Gastrocnemius medialis (tissue), 4 donors: ENCODE measurements at regions not wholly inside any gene's neighbourhood (a gene's known extent, or its start where the extent isn't known, plus 50 kb on each side); places are given as distances from the start of the nearest gene placed in this dataset.
A peak's percentile ranks its signal among the peaks of the same experiment; 100 is the strongest.

Experiments
- ATAC-seq, 2 donors: fragments of 150-250 bp; one replicate each; pipeline ENCODE4 v1.9.1; 2016
- DNase-seq, 2 donors: peaks; one replicate each; pipeline ENCODE4 v3.0.0-alpha.2; 2019
- H3K27ac ChIP-seq, 4 donors: fragments of 200-600 bp; sonication (generic); 1 replicate in 1 of 4; 2 replicates in 3 of 4; pipeline ENCODE4 v1.5.1; 2016 to 2018; ENCODE audit warnings: mild to moderate bottlenecking in 2 of 4, moderate library complexity in 1 of 4
- H3K27me3 ChIP-seq, 3 donors: fragments of 200-600 bp; sonication (generic) in 2 of 3; 1 replicate in 1 of 3; 2 replicates in 2 of 3; pipeline versions ENCODE4 v1.5.1 to v1.6.0; 2016 to 2019; ENCODE audit warnings: mild to moderate bottlenecking in 1 of 3, moderate library complexity in 1 of 3
- H3K36me3 ChIP-seq, 2 donors: fragments of 200-600 bp; sonication (generic) in 1 of 2; one replicate each; pipeline ENCODE4 v1.5.1; 2017 to 2018
- H3K4me1 ChIP-seq, 2 donors: fragments of 200-600 bp; sonication (generic) in 1 of 2; one replicate each; pipeline ENCODE4 v1.5.1; 2016 to 2017; ENCODE audit warnings: mild to moderate bottlenecking in 2 of 2
- H3K4me3 ChIP-seq, 4 donors: fragments of 200-600 bp; sonication (generic) in 3 of 4; 1 replicate in 1 of 4; 2 replicates in 3 of 4; pipeline ENCODE4 v1.5.1; 2016 to 2019; ENCODE audit warnings: mild to moderate bottlenecking in 2 of 4
- H3K9me3 ChIP-seq, 3 donors: fragments of 200-600 bp; sonication (generic) in 2 of 3; 1 replicate in 1 of 3; 2 replicates in 2 of 3; pipeline ENCODE4 v1.5.1; 2016 to 2019
- POLR2A ChIP-seq, 2 donors: fragments of 450-650 bp; IDR thresholded peaks; one replicate each; pipeline ENCODE4 v1.6.1; 2017; ENCODE audit warnings: antibody characterized with exemption in 2 of 2, mild to moderate bottlenecking in 2 of 2, moderate library complexity in 2 of 2
- in situ Hi-C, 4 donors: fragments of 200-750 bp; cut with MboI; loops; one replicate each; pipeline versions ENCODE4 v1.15.0 to v1.8.0; 2017; ENCODE audit warnings: low sequenced_read_pairs in 4 of 4
- intact Hi-C: fragments of 100-400 bp; cut with DNase I; formaldehyde crosslinking; loops from one replicate; pipeline ENCODE4 v1.15.1; 2023; ENCODE audit warnings: low total_unique reads
- TF ChIP-seq, protein P1 (sequence below), 5 experiments: fragments of 450-650 bp in 3 of 5; fragments of 200-600 bp in 2 of 5; sonication (generic) in 2 of 5; IDR thresholded peaks in 4 of 5; conservative IDR thresholded peaks in 1 of 5; 1 replicate in 4 of 5; 2 replicates in 1 of 5; pipeline ENCODE4 v1.5.1; 2016 to 2019; ENCODE audit warnings: antibody characterized with exemption in 5 of 5, mild to moderate bottlenecking in 3 of 5, moderate library complexity in 3 of 5

DNA sequence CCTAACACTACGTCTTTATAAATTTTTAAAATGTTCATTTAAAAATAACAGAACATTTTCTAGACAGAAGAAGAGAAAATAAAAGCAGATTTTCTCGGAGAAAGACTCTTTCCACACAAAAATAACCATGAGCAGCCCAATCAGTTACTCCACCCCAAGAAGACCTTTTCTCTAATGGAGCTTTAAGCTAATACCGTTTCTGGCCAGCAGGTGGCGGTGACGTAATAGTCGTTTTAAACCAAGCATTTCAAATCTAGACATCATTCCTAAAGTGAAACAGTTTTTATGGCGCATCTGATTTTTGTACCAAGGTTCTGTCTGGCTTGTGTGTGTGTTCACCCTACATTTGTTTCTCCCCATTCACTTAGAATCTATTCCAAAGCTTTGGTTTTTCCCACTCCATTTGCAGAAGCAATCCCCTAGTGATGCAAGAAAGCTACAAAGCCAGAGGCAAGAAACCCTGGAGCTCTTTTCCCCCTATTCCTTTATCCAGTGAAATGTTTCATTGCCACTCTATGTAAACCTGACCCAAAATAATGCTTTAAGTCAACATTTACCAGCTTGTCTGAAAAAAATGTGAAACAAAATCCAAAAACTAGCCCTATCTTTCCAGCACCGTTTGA, 336.7 kb upstream of the IGF1R start:
- Histone ChIP-seq H3K9me3 (no peaks in the 10 kb centered on the region), H3K27ac (no peak overlapping the region)

DNA sequence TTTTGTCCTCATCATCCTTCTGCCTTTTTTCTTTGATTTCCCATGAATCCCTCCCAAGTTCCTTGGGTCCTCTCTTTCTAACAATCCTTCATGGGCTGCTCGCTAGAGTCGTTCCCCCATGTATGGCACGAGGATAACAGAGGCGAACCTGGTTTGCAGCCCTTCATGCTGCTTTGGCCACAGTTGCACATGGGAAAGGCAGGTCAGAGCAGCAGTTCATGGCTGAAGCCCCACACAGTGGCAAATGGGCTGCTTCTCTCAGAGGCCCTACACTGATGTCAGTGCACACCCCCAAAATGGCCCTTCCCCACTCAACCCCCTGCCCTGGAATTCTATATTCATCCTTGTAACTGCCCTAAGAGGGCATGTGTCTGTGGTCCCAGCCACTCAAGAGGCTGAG, 335.4 kb upstream of the IGF1R start:
- no peak for ATAC-seq
- intact Hi-C loops (no loop called here), in situ Hi-C loops (loop anchor here in 1 of 4 donors (10.0 kb wide), 1 partner anchor 112 kb away; no protein-coding TSS in a partner anchor)

More for the DNA sequence above, 336.7 kb upstream of the IGF1R start:
- TF ChIP-seq, protein P1, sequence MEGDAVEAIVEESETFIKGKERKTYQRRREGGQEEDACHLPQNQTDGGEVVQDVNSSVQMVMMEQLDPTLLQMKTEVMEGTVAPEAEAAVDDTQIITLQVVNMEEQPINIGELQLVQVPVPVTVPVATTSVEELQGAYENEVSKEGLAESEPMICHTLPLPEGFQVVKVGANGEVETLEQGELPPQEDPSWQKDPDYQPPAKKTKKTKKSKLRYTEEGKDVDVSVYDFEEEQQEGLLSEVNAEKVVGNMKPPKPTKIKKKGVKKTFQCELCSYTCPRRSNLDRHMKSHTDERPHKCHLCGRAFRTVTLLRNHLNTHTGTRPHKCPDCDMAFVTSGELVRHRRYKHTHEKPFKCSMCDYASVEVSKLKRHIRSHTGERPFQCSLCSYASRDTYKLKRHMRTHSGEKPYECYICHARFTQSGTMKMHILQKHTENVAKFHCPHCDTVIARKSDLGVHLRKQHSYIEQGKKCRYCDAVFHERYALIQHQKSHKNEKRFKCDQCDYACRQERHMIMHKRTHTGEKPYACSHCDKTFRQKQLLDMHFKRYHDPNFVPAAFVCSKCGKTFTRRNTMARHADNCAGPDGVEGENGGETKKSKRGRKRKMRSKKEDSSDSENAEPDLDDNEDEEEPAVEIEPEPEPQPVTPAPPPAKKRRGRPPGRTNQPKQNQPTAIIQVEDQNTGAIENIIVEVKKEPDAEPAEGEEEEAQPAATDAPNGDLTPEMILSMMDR (IDR thresholded peaks at IDR 0.05 in 4 of 5, conservative IDR thresholded peaks at IDR 0.05 in 1 of 5) = peak; percentile 32 to 75 (median 65)
- no peak for TF ChIP-seq POLR2A (IDR thresholded peaks at IDR 0.05)
- no peak overlapping the region for H3K4me3 ChIP-seq
- intact Hi-C loops = loop anchor here (1.0 to 2.0 kb wide), 2 partner anchors 110 to 117 kb away; no protein-coding TSS in a partner anchor
- ATAC-seq = no peak
- peak; percentile 23 to 55 for DNase-seq
- in situ Hi-C loops = loop anchor here in 1 of 4 donors (10.0 kb wide), 1 partner anchor 113 kb away; no protein-coding TSS in a partner anchor
- H3K4me1 ChIP-seq = no peaks in the 10 kb centered on the region
- no peaks in the 10 kb centered on the region for H3K27me3 ChIP-seq
- no peaks in the 10 kb centered on the region for H3K36me3 ChIP-seq

DNA sequence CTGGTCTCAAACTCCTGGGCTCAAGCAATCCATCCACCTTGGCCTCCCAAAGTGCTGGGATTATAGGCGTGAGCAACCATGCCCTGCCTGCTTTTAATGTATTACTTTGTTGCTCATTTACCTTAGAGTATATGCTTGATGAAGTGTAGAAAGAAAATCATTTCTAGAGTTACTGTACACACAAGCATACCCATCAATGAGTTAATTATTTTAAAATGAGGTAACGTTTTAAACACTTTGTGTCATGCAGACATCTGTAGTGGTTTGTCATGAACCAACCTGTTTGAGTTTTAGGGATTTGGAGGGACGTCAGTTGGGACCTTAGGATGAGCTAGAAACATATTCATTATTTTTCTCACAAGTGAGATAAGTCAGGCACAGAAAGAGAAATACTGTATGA, 332.4 kb upstream of the IGF1R start:
- H3K27me3 ChIP-seq = no peaks in the 10 kb centered on the region
- no peak for TF ChIP-seq POLR2A (IDR thresholded peaks at IDR 0.05)
- TF ChIP-seq, protein P1 (IDR thresholded peaks at IDR 0.05 in 4 of 5, conservative IDR thresholded peaks at IDR 0.05 in 1 of 5) = no peak
- H3K4me1 ChIP-seq = no peaks in the 10 kb centered on the region
- H3K27ac ChIP-seq = no peak overlapping the region
- no peak for ATAC-seq
- no peak for DNase-seq
- in situ Hi-C loops = loop anchor here in 2 of 4 donors (5.0 to 10.0 kb wide), 2 partner anchors 101 to 109 kb away; no protein-coding TSS in a partner anchor
- no peaks in the 10 kb centered on the region for H3K36me3 ChIP-seq
- no peak overlapping the region for H3K4me3 ChIP-seq
- H3K9me3 ChIP-seq = no peaks in the 10 kb centered on the region
- intact Hi-C loops = no loop called here

More for the DNA sequence above, 335.4 kb upstream of the IGF1R start:
- Histone ChIP-seq H3K9me3 (no peaks in the 10 kb centered on the region), H3K27me3 (no peaks in the 10 kb centered on the region), H3K4me1 (no peaks in the 10 kb centered on the region), H3K27ac (no peak overlapping the region), H3K4me3 (no peak overlapping the region), H3K36me3 (no peaks in the 10 kb centered on the region)
- TF ChIP-seq POLR2A (IDR thresholded peaks at IDR 0.05) = no peak
- TF ChIP-seq, protein P1 (IDR thresholded peaks at IDR 0.05 in 4 of 5, conservative IDR thresholded peaks at IDR 0.05 in 1 of 5) = no peak
- DNase-seq = no peak

DNA sequence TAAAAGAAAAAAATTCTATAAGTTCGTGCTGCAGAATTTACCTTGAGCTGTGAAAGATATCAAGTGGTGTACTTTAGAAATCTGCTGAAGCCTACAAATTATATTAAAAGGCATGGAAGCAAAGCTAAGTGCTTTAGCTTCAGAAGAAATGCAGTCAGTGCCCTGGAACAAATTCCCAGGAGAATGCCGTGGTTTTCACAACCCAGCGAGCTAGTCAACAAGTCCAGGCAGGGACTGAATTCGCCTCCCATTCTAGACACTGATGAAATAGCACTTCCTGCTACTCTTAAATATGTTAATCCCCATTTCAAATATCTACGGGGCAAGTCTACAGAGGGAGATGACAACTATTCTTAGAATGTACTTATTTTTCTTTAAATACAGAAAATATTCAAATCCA, 326.4 kb upstream of the IGF1R start:
- Histone ChIP-seq H3K4me3 (no peak overlapping the region), H3K4me1 (no peaks in the 10 kb centered on the region), H3K27me3 (no peaks in the 10 kb centered on the region), H3K27ac (no peak overlapping the region), H3K36me3 (no peaks in the 10 kb centered on the region), H3K9me3 (no peaks in the 10 kb centered on the region)
- intact Hi-C loops = no loop called here
- in situ Hi-C loops = no loop called here
- peak in 1 of 2 donors; percentile 13 for DNase-seq
- TF ChIP-seq POLR2A (IDR thresholded peaks at IDR 0.05) = no peak
- no peak for ATAC-seq

DNA sequence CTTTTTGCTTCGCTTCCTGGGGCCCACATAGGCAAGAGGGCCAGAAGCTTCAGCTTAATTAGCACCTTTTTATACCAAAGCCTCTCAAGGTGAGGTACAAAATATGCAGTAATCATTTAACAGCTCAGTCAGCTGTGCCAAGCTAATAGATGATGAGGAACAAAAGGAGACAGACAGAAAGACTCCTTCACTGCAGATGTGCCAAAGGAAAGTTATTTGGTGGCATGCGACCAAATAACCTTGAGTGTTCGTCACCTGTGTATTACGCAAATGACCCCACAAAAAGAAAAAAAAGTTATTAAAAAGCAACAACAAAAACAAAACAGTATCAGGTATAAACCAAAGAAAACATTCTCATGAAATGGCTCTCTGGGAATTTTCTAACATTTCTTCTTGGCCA, 325.8 kb upstream of the IGF1R start:
- no peak for ATAC-seq

More for the DNA sequence above, 325.8 kb upstream of the IGF1R start:
- in situ Hi-C loops = no loop called here
- intact Hi-C loops = no loop called here
- H3K4me3 ChIP-seq = no peak overlapping the region
- no peaks in the 10 kb centered on the region for H3K9me3 ChIP-seq
- no peaks in the 10 kb centered on the region for H3K36me3 ChIP-seq
- TF ChIP-seq POLR2A (IDR thresholded peaks at IDR 0.05) = no peak
- TF ChIP-seq, protein P1 (IDR thresholded peaks at IDR 0.05 in 4 of 5, conservative IDR thresholded peaks at IDR 0.05 in 1 of 5) = no peak
- H3K27ac ChIP-seq = no peak overlapping the region
- no peaks in the 10 kb centered on the region for H3K27me3 ChIP-seq
- H3K4me1 ChIP-seq = no peaks in the 10 kb centered on the region
- no peak for DNase-seq
